SK-N-SH (cell line): ENCODE measurements at regions not wholly inside any gene's neighbourhood (a gene's known extent, or its start where the extent isn't known, plus 50 kb on each side); places are given as distances from the start of the nearest gene placed in this dataset.

ENCODE experiments used
- PBX3 ChIP-seq: IDR thresholded peaks from 2 replicates; pipeline ENCODE4; 2012
- POLR2AphosphoS5 ChIP-seq: IDR thresholded peaks from 2 replicates; pipeline ENCODE4 v1.6.1; 2012; ENCODE audit warnings: low read depth, low read length
- REST ChIP-seq: IDR thresholded peaks from 2 replicates; pipeline ENCODE4 v1.6.1; 2012; ENCODE audit warnings: mild to moderate bottlenecking, low read depth, low read length, moderate library complexity

DNA sequence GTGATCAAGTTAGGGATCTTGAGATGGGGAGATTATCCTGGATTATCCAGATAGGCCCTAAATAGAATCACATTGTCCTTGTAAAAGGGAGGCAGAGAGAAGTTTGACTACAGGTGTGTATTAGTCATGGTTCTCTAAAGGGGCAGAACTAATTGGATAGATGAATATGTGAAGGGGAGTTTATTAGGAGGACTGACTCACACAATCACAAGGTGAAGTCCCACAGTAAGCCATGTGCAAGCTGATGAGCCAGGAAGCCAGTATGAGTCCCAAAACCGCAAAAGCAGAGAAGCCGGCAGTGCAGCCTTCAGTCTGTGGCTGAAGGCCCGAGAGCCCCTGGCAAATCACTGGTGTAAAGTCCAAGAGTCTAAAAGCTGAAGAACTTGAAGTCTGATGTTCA is 275.8 kb downstream of the KCNS3 start:
- TF ChIP-seq POLR2AphosphoS5 (no peak), REST (no peak), PBX3 (no peak)
